Nucleus accumbens (tissue), 56 donors: ENCODE measurements at regions not wholly inside any gene's neighbourhood (a gene's known extent, or its start where the extent isn't known, plus 50 kb on each side); places are given as distances from the start of the nearest gene placed in this dataset.

Experiments
- DNase-seq, 56 donors: peaks; one replicate each; lab custom pipeline; 2025; lab: John Stamatoyannopoulos, UW

- DNase-seq = no peak
Measured at GRCh38 chr6:105824732-105825131, 261.4 kb upstream of the PRDM1 start.

GRCh38 chr6:105821777-105822176, 264.4 kb upstream of the PRDM1 start:
- DNase-seq = no peak

- DNase-seq = no peak
Measured at GRCh38 chr6:105821027-105821426, 265.1 kb upstream of the PRDM1 start.

GRCh38 chr6:105819745-105820144, 266.4 kb upstream of the PRDM1 start:
- no peak for DNase-seq

GRCh38 chr6:105818505-105818904, 267.6 kb upstream of the PRDM1 start:
- DNase-seq = no peak

- no peak for DNase-seq
Measured at GRCh38 chr6:105817961-105818360, 268.2 kb upstream of the PRDM1 start.

- no peak for DNase-seq
Measured at GRCh38 chr6:105817370-105817769, 268.8 kb upstream of the PRDM1 start.

- no peak for DNase-seq
Measured at GRCh38 chr6:105816847-105817246, 269.3 kb upstream of the PRDM1 start.

GRCh38 chr6:105815661-105816555, 270.2 kb upstream of the PRDM1 start:
- DNase-seq = no peak

GRCh38 chr6:105814745-105815536, 271.2 kb upstream of the PRDM1 start:
- DNase-seq = no peak

GRCh38 chr6:105810922-105811482, 275.1 kb upstream of the PRDM1 start:
- DNase-seq = no peak

- DNase-seq = no peak
Measured at GRCh38 chr6:105810105-105810921, 275.8 kb upstream of the PRDM1 start.

GRCh38 chr6:105808571-105808970, 277.6 kb upstream of the PRDM1 start:
- no peak for DNase-seq

- no peak for DNase-seq
Measured at GRCh38 chr6:105807905-105808304, 278.2 kb upstream of the PRDM1 start.

- DNase-seq = no peak
Measured at GRCh38 chr6:105806486-105806920, 279.6 kb upstream of the PRDM1 start.

GRCh38 chr6:105805501-105806023, 280.6 kb upstream of the PRDM1 start:
- DNase-seq = no peak

- no peak for DNase-seq
Measured at GRCh38 chr6:105804424-105804823, 281.7 kb upstream of the PRDM1 start.

GRCh38 chr6:105804000-105804399, 282.1 kb upstream of the PRDM1 start:
- no peak for DNase-seq

GRCh38 chr6:105803442-105803841, 282.7 kb upstream of the PRDM1 start:
- DNase-seq = no peak

- DNase-seq = no peak
Measured at GRCh38 chr6:105802703-105803102, 283.4 kb upstream of the PRDM1 start.
